Lower lobe of right lung (tissue), 2 donors: ENCODE measurements at regions not wholly inside any gene's neighbourhood (a gene's known extent, or its start where the extent isn't known, plus 50 kb on each side); places are given as distances from the start of the nearest gene placed in this dataset.

Source experiments
- ATAC-seq, 2 donors: fragments of 200-7000 bp; cut with Tn5 transposase; one replicate each; pipeline ENCODE4 v1.9.1; 2020 to 2022; ENCODE audit warnings: mild to moderate bottlenecking in 2 of 2, moderate library complexity in 2 of 2
- DNase-seq: peaks from one replicate; pipeline ENCODE4 v3.0.0-alpha.2; 2020
- H3K27ac ChIP-seq: fragments of 200-600 bp; one replicate; pipeline ENCODE4 v1.8.0; 2022
- H3K27me3 ChIP-seq: fragments of 200-600 bp; one replicate; pipeline ENCODE4 v1.8.0; 2022; ENCODE audit warnings: low read depth
- H3K36me3 ChIP-seq: fragments of 200-600 bp; one replicate; pipeline ENCODE4 v1.8.0; 2022; ENCODE audit warnings: mild to moderate bottlenecking
- H3K4me1 ChIP-seq: fragments of 200-600 bp; one replicate; pipeline ENCODE4 v1.8.0; 2022
- H3K4me3 ChIP-seq: fragments of 200-600 bp; one replicate; pipeline ENCODE4 v1.8.0; 2022; ENCODE audit warnings: mild to moderate bottlenecking
- H3K9me3 ChIP-seq: fragments of 200-600 bp; one replicate; pipeline ENCODE4 v1.8.0; 2022
- intact Hi-C: fragments of 100-400 bp; cut with DNase I; formaldehyde crosslinking; loops from one replicate; pipeline ENCODE4 v1.11.0; 2022
- TF ChIP-seq, protein P1 (sequence below): fragments of 200-600 bp; IDR thresholded peaks from one replicate; pipeline ENCODE4 v1.8.0; 2022; ENCODE audit warnings: antibody characterized with exemption, mild to moderate bottlenecking
- donor health status: DM: no; HTN: yes; CAD: no; lungs with severe emphysema.

DNA sequence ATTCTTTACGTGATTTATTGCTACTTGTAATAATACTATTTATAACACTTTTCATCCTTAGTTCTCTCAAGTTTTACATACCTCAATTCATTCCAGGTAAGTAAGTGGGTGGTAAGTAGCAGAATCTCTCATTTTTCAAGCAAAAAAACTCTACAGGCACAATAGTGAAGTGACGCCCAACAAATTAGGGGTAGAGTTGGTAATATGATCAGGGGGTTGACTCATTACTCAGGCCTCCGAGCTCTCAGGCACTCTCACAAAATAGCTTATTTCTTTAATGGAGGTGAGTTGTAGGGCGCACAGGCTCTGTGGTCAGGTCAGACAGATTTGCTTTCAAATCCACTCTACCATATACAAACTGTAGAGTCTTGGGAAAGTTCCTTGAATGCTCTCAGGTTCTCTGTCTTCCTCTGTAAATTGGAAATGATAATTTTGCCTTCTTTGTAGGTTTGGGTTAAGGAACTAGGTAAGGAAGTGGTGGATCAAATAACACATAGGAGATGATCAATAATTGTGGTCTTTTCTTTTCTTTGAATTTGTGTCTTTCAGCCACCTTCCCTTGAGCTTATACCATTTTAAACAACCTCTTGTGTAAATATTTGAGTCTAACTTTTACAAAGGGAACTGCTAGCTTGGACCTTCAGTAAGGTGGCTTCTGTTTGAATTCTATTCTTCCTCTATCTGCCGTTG lies 134.9 kb upstream of the LEF1 start:
- Histone ChIP-seq H3K9me3 (no peaks in the 10 kb centered on the region), H3K36me3 (no peaks in the 10 kb centered on the region), H3K27me3 (no peaks in the 10 kb centered on the region), H3K27ac (no peak overlapping the region), H3K4me1 (no peaks in the 10 kb centered on the region), H3K4me3 (no peak overlapping the region)
- ATAC-seq (no peak), DNase-seq (no peak)
- TF ChIP-seq, protein P1, sequence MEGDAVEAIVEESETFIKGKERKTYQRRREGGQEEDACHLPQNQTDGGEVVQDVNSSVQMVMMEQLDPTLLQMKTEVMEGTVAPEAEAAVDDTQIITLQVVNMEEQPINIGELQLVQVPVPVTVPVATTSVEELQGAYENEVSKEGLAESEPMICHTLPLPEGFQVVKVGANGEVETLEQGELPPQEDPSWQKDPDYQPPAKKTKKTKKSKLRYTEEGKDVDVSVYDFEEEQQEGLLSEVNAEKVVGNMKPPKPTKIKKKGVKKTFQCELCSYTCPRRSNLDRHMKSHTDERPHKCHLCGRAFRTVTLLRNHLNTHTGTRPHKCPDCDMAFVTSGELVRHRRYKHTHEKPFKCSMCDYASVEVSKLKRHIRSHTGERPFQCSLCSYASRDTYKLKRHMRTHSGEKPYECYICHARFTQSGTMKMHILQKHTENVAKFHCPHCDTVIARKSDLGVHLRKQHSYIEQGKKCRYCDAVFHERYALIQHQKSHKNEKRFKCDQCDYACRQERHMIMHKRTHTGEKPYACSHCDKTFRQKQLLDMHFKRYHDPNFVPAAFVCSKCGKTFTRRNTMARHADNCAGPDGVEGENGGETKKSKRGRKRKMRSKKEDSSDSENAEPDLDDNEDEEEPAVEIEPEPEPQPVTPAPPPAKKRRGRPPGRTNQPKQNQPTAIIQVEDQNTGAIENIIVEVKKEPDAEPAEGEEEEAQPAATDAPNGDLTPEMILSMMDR, result no peak
- intact Hi-C loops, result no loop called here

DNA sequence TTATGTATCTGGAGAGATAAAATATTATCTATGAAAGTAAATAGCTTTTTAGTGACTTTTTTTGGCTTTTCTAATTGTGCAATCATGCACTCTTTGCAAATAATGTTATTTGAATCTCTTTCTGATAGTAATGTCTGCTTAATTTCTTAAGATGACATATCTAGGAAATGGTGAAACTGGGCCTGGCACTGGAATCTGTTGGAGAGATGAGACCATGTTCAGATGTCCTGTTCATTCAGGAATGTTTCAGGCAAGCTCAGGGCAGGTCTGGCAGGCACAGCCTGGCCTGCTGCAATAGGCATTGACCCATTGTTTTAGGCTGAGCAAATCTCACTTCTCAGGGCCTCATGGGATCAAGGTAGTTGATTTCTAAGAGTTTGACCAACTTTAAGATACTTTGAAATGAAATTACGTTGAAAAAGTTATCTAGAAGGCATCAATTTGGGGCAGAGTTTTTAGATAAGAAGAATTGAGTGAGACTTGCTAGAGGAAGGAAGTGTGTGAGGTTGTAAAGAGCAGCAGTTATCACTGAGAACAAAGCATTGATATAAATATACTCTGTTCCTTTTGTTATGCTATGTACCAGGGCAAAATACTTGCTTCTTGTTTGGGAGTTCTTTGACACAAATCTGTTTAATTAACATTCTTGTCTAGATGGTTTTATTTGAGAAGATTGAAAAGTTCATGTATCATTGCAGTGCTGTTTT lies 133.0 kb upstream of the LEF1 start:
- intact Hi-C loops, result no loop called here
- no peak overlapping the region for H3K4me3 ChIP-seq

DNA sequence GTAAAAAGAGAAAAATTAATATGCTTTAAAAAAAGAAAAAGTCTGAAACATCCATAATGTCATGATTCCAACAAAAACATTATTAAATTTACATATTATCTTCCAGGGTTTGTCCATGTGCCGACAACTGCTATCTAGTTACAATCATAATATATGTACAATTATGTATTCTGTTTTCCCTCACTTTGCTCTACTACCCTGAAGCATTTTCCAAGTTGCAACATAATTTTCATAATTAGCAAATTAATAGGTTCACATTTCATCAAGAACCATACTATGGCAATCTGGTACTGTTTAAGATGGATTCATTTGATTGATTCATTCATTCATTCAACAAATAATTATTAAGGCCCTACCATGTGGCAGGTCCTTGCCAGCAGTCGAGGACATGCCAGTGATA lies 128.9 kb upstream of the LEF1 start:
- no peaks in the 10 kb centered on the region for H3K4me1 ChIP-seq
- no peaks in the 10 kb centered on the region for H3K27me3 ChIP-seq
- DNase-seq (no peak), ATAC-seq (no peak)
- TF ChIP-seq, protein P1, result no peak
- no peak overlapping the region for H3K4me3 ChIP-seq
- intact Hi-C loops, result no loop called here
- H3K36me3 ChIP-seq, result no peaks in the 10 kb centered on the region
- H3K27ac ChIP-seq, result no peak overlapping the region
- H3K9me3 ChIP-seq, result no peaks in the 10 kb centered on the region

More for the DNA sequence above, 133.0 kb upstream of the LEF1 start:
- Histone ChIP-seq H3K4me1 (no peaks in the 10 kb centered on the region), H3K9me3 (no peaks in the 10 kb centered on the region), H3K27ac (no peak overlapping the region), H3K27me3 (no peaks in the 10 kb centered on the region), H3K36me3 (no peaks in the 10 kb centered on the region)
- TF ChIP-seq, protein P1, result no peak
- ATAC-seq, result no peak
- no peak for DNase-seq

DNA sequence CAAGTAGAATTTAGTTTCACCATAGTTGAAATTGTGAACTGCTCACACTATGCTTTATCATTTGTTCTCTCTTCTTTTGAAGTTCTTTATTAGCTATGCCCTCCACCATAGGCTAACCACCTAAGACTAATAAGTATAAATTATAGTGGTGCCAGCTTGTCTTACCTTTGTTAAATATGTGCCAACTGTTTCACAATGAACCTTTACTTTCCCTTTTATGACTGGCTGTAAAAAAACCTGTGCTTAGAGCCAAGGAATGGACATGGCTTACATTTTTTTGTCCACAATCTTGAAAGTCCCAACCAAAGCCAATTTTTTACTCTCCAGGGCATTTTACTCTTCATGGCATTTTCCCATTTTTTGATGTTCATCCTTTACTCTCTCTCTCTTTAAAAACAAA lies 123.5 kb upstream of the LEF1 start:
- DNase-seq, result no peak
- Histone ChIP-seq H3K27me3 (no peaks in the 10 kb centered on the region), H3K27ac (no peak overlapping the region), H3K9me3 (no peaks in the 10 kb centered on the region), H3K4me3 (no peak overlapping the region), H3K36me3 (no peaks in the 10 kb centered on the region), H3K4me1 (no peaks in the 10 kb centered on the region)
- intact Hi-C loops, result no loop called here
- no peak for ATAC-seq
- TF ChIP-seq, protein P1, result no peak

DNA sequence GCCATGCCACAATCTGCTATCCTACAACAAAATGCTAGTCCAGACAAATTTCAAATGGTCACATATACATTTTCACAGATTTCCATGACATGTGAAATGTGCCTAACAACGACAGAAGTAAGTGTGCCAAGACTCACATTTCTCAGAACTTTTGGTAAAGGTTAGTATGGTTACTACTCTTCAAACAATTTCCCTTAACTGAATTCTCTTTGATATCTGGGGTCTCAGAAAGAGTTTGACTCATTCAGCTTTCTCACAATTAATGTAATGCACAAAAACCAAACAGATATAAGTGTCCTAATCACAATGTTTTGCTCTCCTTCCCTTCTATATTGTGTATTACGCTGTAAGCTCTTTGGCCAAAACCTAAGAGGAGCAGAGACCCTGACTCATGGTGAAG lies 122.4 kb upstream of the LEF1 start:
- H3K4me3 ChIP-seq, result no peak overlapping the region
- DNase-seq (no peak), ATAC-seq (no peak)
- intact Hi-C loops, result no loop called here
- no peak overlapping the region for H3K27ac ChIP-seq
- H3K36me3 ChIP-seq, result no peaks in the 10 kb centered on the region
- TF ChIP-seq, protein P1, result no peak
- no peaks in the 10 kb centered on the region for H3K27me3 ChIP-seq
- no peaks in the 10 kb centered on the region for H3K9me3 ChIP-seq
- no peaks in the 10 kb centered on the region for H3K4me1 ChIP-seq
